ENCODE measurements at regions not wholly inside any gene's neighbourhood (a gene's known extent, or its start where the extent isn't known, plus 50 kb on each side); places are given as distances from the start of the nearest gene placed in this dataset.

- TF ChIP-seq CTCF (conservative IDR thresholded peaks at IDR 0.05; ENCODE audit: low read length) (no peak), EZH2phosphoT487 (IDR thresholded peaks at IDR 0.05; ENCODE audit: borderline replicate concordance, low read depth, low read length) (no peak)
These were observed 81.7 kb upstream of the ST3GAL6 start for GRCh38 chr3:98681486-98681885.

Measured in OCI-LY7 (cell line).